ENCODE measurements at regions not wholly inside any gene's neighbourhood (a gene's known extent, or its start where the extent isn't known, plus 50 kb on each side); places are given as distances from the start of the nearest gene placed in this dataset.

GRCh38 chr5:87095787-87096186 is 171.9 kb upstream of the RASA1 start:
- Histone ChIP-seq H3K4me1 (ENCODE audit: low read depth) (no peaks in the 10 kb centered on the region), H3K9me3 (ENCODE audit: low read depth) (no peaks in the 10 kb centered on the region), H3K27ac (no peak overlapping the region), H3K4me3 (no peak overlapping the region), H3K27me3 (no peaks in the 10 kb centered on the region), H3K36me3 (no peaks in the 10 kb centered on the region)
- no peak for DNase-seq (ENCODE audit: low read depth in 1 of 2, low spot score in 1 of 2)
- TF ChIP-seq CTCF (IDR thresholded peaks at IDR 0.05; ENCODE audit: low read depth, low read length): no peak

GRCh38 chr5:87097664-87098063 is 170.0 kb upstream of the RASA1 start:
- no peak for DNase-seq (ENCODE audit: low read depth in 1 of 2, low spot score in 1 of 2)
- Histone ChIP-seq H3K27ac (no peak overlapping the region), H3K4me3 (no peak overlapping the region), H3K4me1 (ENCODE audit: low read depth) (no peaks in the 10 kb centered on the region), H3K36me3 (no peaks in the 10 kb centered on the region), H3K27me3 (no peaks in the 10 kb centered on the region), H3K9me3 (ENCODE audit: low read depth) (no peaks in the 10 kb centered on the region)
- TF ChIP-seq CTCF (IDR thresholded peaks at IDR 0.05; ENCODE audit: low read depth, low read length): no peak

- H3K27ac ChIP-seq: no peak overlapping the region
- H3K9me3 ChIP-seq (ENCODE audit: low read depth): no peaks in the 10 kb centered on the region
- no peak overlapping the region for H3K4me3 ChIP-seq
- no peaks in the 10 kb centered on the region for H3K36me3 ChIP-seq
- DNase-seq (ENCODE audit: low read depth in 1 of 2, low spot score in 1 of 2): no peak
- H3K27me3 ChIP-seq: no peaks in the 10 kb centered on the region
- no peak for TF ChIP-seq CTCF (IDR thresholded peaks at IDR 0.05; ENCODE audit: low read depth, low read length)
- H3K4me1 ChIP-seq (ENCODE audit: low read depth): no peaks in the 10 kb centered on the region
Measured at GRCh38 chr5:87099291-87099839, 168.3 kb upstream of the RASA1 start.

GRCh38 chr5:87099968-87100367 is 167.7 kb upstream of the RASA1 start:
- H3K4me1 ChIP-seq (ENCODE audit: low read depth): no peaks in the 10 kb centered on the region
- no peaks in the 10 kb centered on the region for H3K9me3 ChIP-seq (ENCODE audit: low read depth)
- no peaks in the 10 kb centered on the region for H3K36me3 ChIP-seq
- TF ChIP-seq CTCF (IDR thresholded peaks at IDR 0.05; ENCODE audit: low read depth, low read length): no peak
- no peaks in the 10 kb centered on the region for H3K27me3 ChIP-seq
- H3K27ac ChIP-seq: no peak overlapping the region
- no peak for DNase-seq (ENCODE audit: low read depth in 1 of 2, low spot score in 1 of 2)
- no peak overlapping the region for H3K4me3 ChIP-seq

GRCh38 chr5:87101321-87101720 is 166.4 kb upstream of the RASA1 start:
- no peak overlapping the region for H3K27ac ChIP-seq
- TF ChIP-seq CTCF (IDR thresholded peaks at IDR 0.05; ENCODE audit: low read depth, low read length): no peak
- H3K4me3 ChIP-seq: no peak overlapping the region
- no peaks in the 10 kb centered on the region for H3K4me1 ChIP-seq (ENCODE audit: low read depth)
- DNase-seq (ENCODE audit: low read depth in 1 of 2, low spot score in 1 of 2): no peak
- no peaks in the 10 kb centered on the region for H3K27me3 ChIP-seq
- H3K36me3 ChIP-seq: no peaks in the 10 kb centered on the region
- H3K9me3 ChIP-seq (ENCODE audit: low read depth): no peaks in the 10 kb centered on the region

- Histone ChIP-seq H3K4me3 (no peak overlapping the region), H3K27me3 (no peaks in the 10 kb centered on the region), H3K4me1 (ENCODE audit: low read depth) (no peaks in the 10 kb centered on the region), H3K36me3 (no peaks in the 10 kb centered on the region), H3K27ac (no peak overlapping the region), H3K9me3 (ENCODE audit: low read depth) (no peaks in the 10 kb centered on the region)
- TF ChIP-seq CTCF (IDR thresholded peaks at IDR 0.05; ENCODE audit: low read depth, low read length): no peak
- no peak for DNase-seq (ENCODE audit: low read depth in 1 of 2, low spot score in 1 of 2)
Measured at GRCh38 chr5:87102841-87103240, 164.8 kb upstream of the RASA1 start.

Data from cardiac muscle cell (in vitro differentiated cells and primary cell).